Keratinocyte (primary cell): ENCODE measurements at regions not wholly inside any gene's neighbourhood (a gene's known extent, or its start where the extent isn't known, plus 50 kb on each side); places are given as distances from the start of the nearest gene placed in this dataset.

Source experiments
- EZH2 ChIP-seq: IDR thresholded peaks from one replicate; pipeline ENCODE4 v1.6.1; 2012; ENCODE audit warnings: inconsistent platforms, mild to moderate bottlenecking, low read length, moderate library complexity
- TF ChIP-seq, protein P1 (sequence below), 3 experiments: IDR thresholded peaks in 1 of 3; conservative IDR thresholded peaks in 1 of 3; optimal IDR thresholded peaks in 1 of 3; 2 replicates in 2 of 3; 3 replicates in 1 of 3; pipeline versions ENCODE3 to v1.5.1; 2011; ENCODE audit warnings: low read length in 3 of 3, mild to moderate bottlenecking in 3 of 3, moderate library complexity in 2 of 3, control low read depth in 1 of 3, inconsistent platforms in 1 of 3; ENCODE audit not compliant: insufficient read depth in 2 of 3; ENCODE audit errors: extremely low read depth in 1 of 3

DNA sequence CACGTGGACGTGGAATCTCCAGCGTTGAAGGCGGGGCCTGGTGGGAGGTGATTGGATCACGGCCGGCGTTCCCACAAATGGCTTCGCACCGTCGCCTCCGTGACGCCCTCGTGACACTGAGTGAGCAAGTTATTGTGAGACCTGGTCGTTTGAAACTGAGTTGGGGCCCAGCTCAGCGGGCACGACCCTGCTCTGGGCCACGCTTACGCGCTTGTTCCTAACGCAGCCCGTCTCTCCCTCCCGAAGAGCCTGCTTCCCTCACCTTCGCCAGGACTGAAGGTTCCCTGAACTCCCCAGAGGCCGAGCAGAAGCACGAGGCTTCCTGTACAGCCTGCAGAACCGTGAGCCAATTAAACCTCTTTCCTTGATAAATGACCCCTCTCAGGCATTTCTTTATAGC, 121.8 kb downstream of the RTP5 start:
- TF ChIP-seq, protein P1, sequence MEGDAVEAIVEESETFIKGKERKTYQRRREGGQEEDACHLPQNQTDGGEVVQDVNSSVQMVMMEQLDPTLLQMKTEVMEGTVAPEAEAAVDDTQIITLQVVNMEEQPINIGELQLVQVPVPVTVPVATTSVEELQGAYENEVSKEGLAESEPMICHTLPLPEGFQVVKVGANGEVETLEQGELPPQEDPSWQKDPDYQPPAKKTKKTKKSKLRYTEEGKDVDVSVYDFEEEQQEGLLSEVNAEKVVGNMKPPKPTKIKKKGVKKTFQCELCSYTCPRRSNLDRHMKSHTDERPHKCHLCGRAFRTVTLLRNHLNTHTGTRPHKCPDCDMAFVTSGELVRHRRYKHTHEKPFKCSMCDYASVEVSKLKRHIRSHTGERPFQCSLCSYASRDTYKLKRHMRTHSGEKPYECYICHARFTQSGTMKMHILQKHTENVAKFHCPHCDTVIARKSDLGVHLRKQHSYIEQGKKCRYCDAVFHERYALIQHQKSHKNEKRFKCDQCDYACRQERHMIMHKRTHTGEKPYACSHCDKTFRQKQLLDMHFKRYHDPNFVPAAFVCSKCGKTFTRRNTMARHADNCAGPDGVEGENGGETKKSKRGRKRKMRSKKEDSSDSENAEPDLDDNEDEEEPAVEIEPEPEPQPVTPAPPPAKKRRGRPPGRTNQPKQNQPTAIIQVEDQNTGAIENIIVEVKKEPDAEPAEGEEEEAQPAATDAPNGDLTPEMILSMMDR (optimal IDR thresholded peaks at IDR 0.05 in 1 of 3, IDR thresholded peaks at IDR 0.05 in 1 of 3, conservative IDR thresholded peaks at IDR 0.05 in 1 of 3; ENCODE audit: extremely low read depth in 1 of 3, insufficient read depth in 2 of 3, low read length in 3 of 3): no peak
- TF ChIP-seq EZH2: no peak
